Pancreas (tissue), 10 donors: ENCODE measurements at regions not wholly inside any gene's neighbourhood (a gene's known extent, or its start where the extent isn't known, plus 50 kb on each side); places are given as distances from the start of the nearest gene placed in this dataset.
A peak's percentile ranks its signal among the peaks of the same experiment; 100 is the strongest.

ENCODE experiments used
- ATAC-seq, 4 donors: fragments of 200-7000 bp; cut with Tn5 transposase; one replicate each; pipeline versions ENCODE4 v1.8.0 to v1.9.1; 2020; ENCODE audit warnings: mild to moderate bottlenecking in 4 of 4, moderate library complexity in 4 of 4
- DNase-seq, 6 donors: peaks; one replicate each; pipeline ENCODE4 v3.0.0-alpha.2; 2020
- FAIRE-seq: peaks from 2 replicates; lab custom pipeline; 2012; peaks lifted over from hg19 to GRCh38; lab: Jason Lieb, UNC
- H3K27ac ChIP-seq, 4 donors: fragments of 200-600 bp; sonication (generic); 1 replicate in 3 of 4; 2 replicates in 1 of 4; pipeline versions ENCODE4 v1.5.0 to v1.8.0; 2020
- H3K27me3 ChIP-seq, 4 donors: fragments of 200-600 bp; one replicate each; pipeline ENCODE4 v1.8.0; 2021
- H3K36me3 ChIP-seq, 3 donors: fragments of 200-600 bp; sonication (generic) in 1 of 3; one replicate each; pipeline versions ENCODE4 v1.5.0 to v1.8.0; 2020 to 2021
- H3K4me1 ChIP-seq, 3 donors: fragments of 200-600 bp; one replicate each; pipeline ENCODE4 v1.8.0; 2021
- H3K4me3 ChIP-seq, 4 donors: fragments of 200-600 bp; sonication (generic) in 2 of 4; one replicate each; pipeline versions ENCODE4 v1.5.0 to v1.8.0; 2020 to 2021
- H3K9me3 ChIP-seq, 4 donors: fragments of 200-600 bp; one replicate each; pipeline ENCODE4 v1.8.0; 2021
- CTCF ChIP-seq, 4 donors: fragments of 200-600 bp; sonication (generic) in 3 of 4; IDR thresholded peaks; one replicate each; pipeline versions ENCODE4 v1.5.0 to v1.8.0; 2021; ENCODE audit warnings: antibody characterized with exemption in 4 of 4
- WGBS, 2 donors: extraction: QIAGEN DNeasy Blood & Tissue Kit; methylation state at CpG; one replicate each; pipeline ENCODE4 v1.1.7; 2013; 5-methylcytosine and 5-hydroxymethylcytosine counted together
- intact Hi-C, 3 donors: fragments of 100-400 bp; cut with DNase I; formaldehyde crosslinking; loops; one replicate each; pipeline versions ENCODE4 v1.11.1 to v1.14.2; 2022
- donor health status: healthy with polysubstance abuse.
- donor health status: DM: no; HTN: no; CAD: no; lungs with moderate emphysema.
- donor health status: DM: no; HTN: no; CAD: no.
- donor health status: control.
- donor health status: control.
- donor health status: Bipolar disorder and iron deficiency.
- donor health status: DM: yes; HTN: yes; CAD: no.
- donor health status: DM: no; HTN: no; CAD: no.
- donor health status: DM: no; HTN: no; CAD: no.
- donor health status: DM: yes; HTN: yes; CAD: no.

GRCh38 chr10:2094171-2094570, 356.8 kb upstream of the ADARB2 start:
- Histone ChIP-seq H3K4me3 (no peak overlapping the region), H3K9me3 (no peaks in the 10 kb centered on the region), H3K27me3 (no peaks in the 10 kb centered on the region), H3K36me3 (no peaks in the 10 kb centered on the region), H3K27ac (no peak overlapping the region), H3K4me1 (no peaks in the 10 kb centered on the region)
- no peak for TF ChIP-seq CTCF (IDR thresholded peaks at IDR 0.05)
- no peak for DNase-seq
- no peak for FAIRE-seq
- intact Hi-C loops, result no loop called here
- WGBS, 2 donors, result 80 to 88% methylated on average over 6 of the region's 6 CpGs
- no peak for ATAC-seq

- Histone ChIP-seq H3K36me3 (no peaks in the 10 kb centered on the region), H3K27ac (no peak overlapping the region), H3K27me3 (no peaks in the 10 kb centered on the region), H3K9me3 (no peaks in the 10 kb centered on the region), H3K4me3 (no peak overlapping the region), H3K4me1 (peaks cover 13% of the 10 kb centered on the region in 3 donors)
- ATAC-seq (no peak), FAIRE-seq (no peak), DNase-seq (no peak)
- intact Hi-C loops, result no loop called here
- TF ChIP-seq CTCF (IDR thresholded peaks at IDR 0.05), result no peak
- WGBS, 2 donors, result 92 to 97% methylated on average over 16 of the region's 16 CpGs
Measured at GRCh38 chr10:2083591-2083990, 346.3 kb upstream of the ADARB2 start.

- DNase-seq, result no peak
- FAIRE-seq, result no peak
- no peak for ATAC-seq
- H3K4me3 ChIP-seq, result no peak overlapping the region
- H3K27ac ChIP-seq, result no peak overlapping the region
- no peaks in the 10 kb centered on the region for H3K27me3 ChIP-seq
- intact Hi-C loops, result no loop called here
- 63 to 85% methylated on average over 3 of the region's 3 CpGs for WGBS, 2 donors
- no peaks in the 10 kb centered on the region for H3K9me3 ChIP-seq
- peaks cover 13% of the 10 kb centered on the region in 3 donors for H3K4me1 ChIP-seq
- H3K36me3 ChIP-seq, result no peaks in the 10 kb centered on the region
- no peak for TF ChIP-seq CTCF (IDR thresholded peaks at IDR 0.05)
Measured at GRCh38 chr10:2081501-2081900, 344.2 kb upstream of the ADARB2 start.

GRCh38 chr10:2079603-2080078, 342.3 kb upstream of the ADARB2 start:
- no peaks in the 10 kb centered on the region for H3K9me3 ChIP-seq
- peak; percentile 90 to 96 (median 94) for ATAC-seq
- H3K4me1 ChIP-seq, result peaks cover 13% of the 10 kb centered on the region in 3 donors
- H3K27me3 ChIP-seq, result no peaks in the 10 kb centered on the region
- intact Hi-C loops, result no loop called here
- no peak for TF ChIP-seq CTCF (IDR thresholded peaks at IDR 0.05)
- H3K4me3 ChIP-seq, result no peak overlapping the region
- H3K36me3 ChIP-seq, result no peaks in the 10 kb centered on the region
- DNase-seq, result peak in 4 of 6 donors; percentile 22 to 48 (median 38)
- FAIRE-seq, result no peak
- WGBS, 2 donors, result 10 to 13% methylated on average over 4 of the region's 4 CpGs
- peak overlapping the region; percentile 35 to 60 (median 46) for H3K27ac ChIP-seq

- TF ChIP-seq CTCF (IDR thresholded peaks at IDR 0.05), result no peak
- intact Hi-C loops, result no loop called here
- H3K36me3 ChIP-seq, result no peaks in the 10 kb centered on the region
- no peak for ATAC-seq
- WGBS, 2 donors, result 83 to 91% methylated on average over 5 of the region's 5 CpGs
- DNase-seq, result no peak
- no peak overlapping the region for H3K4me3 ChIP-seq
- no peak for FAIRE-seq
- no peaks in the 10 kb centered on the region for H3K27me3 ChIP-seq
- H3K4me1 ChIP-seq, result peaks cover 13% of the 10 kb centered on the region in 3 donors
- H3K27ac ChIP-seq, result no peak overlapping the region
- no peaks in the 10 kb centered on the region for H3K9me3 ChIP-seq
Measured at GRCh38 chr10:2077231-2077630, 339.9 kb upstream of the ADARB2 start.
